ENCODE measurements at regions not wholly inside any gene's neighbourhood (a gene's known extent, or its start where the extent isn't known, plus 50 kb on each side); places are given as distances from the start of the nearest gene placed in this dataset.
"Not testable (repeated sequence)": the region's sequence is repeated elsewhere in the genome, so short reads cannot be mapped to it uniquely, and the experiment has no call there.

DNA sequence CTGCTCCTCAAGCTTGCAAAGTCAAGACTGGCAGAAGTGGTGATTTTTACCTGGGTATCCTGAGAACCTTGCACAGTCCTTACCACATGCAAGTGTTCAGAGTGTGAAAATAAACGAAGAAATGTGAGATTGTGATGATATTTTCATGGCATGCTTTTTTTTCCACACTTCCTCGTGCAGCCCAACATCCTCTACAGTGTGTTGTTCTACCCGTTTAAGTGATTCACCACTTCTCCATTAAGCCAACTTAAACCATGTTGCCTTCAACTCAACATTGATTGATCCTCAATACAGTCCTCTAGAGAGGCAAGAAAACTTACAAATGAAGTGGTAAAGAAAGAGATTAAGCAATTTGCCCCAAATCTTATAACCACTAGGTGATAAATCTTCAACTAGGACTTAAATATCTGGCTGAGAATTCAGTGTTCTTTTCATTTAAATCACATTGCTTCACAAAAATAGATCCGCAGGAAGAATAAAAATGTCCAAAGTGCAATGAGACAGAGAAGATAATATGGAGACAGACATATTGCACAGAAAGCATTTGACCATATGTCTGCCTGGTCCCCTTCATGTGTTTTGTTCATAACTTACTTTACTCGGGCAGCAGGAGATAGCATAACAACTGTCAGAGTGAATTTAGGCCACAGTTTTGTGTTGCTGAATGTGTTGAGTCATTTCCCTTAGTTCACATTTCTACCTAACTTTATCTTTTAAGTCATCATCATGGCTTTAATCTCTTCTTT is 75.8 kb upstream of the PARP8 start:
- not testable (repeated sequence) for DNase-seq

- not testable (repeated sequence) for DNase-seq
Measured at GRCh38 chr5:50591338-50591737, 75.1 kb upstream of the PARP8 start.

DNA sequence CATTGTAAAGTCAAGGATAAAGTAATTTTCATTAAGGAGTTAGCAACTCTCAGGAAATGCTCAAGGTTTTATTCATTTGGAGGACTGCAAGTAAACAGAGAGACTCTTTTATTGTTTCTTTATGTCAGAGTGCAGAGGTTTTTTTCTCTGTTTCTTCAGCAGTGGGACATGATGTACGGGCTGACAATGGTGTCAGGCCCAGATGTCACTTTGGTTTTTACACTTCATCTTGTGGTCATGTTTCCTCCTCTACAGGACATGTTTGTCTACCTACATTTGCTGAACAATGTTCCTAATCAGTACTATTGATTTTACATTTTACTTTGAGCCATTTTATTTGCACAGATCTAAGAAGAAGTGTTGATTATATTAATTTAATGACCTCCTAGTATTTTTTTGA is 72.8 kb upstream of the PARP8 start:
- peak; percentile 80 for DNase-seq

DNA sequence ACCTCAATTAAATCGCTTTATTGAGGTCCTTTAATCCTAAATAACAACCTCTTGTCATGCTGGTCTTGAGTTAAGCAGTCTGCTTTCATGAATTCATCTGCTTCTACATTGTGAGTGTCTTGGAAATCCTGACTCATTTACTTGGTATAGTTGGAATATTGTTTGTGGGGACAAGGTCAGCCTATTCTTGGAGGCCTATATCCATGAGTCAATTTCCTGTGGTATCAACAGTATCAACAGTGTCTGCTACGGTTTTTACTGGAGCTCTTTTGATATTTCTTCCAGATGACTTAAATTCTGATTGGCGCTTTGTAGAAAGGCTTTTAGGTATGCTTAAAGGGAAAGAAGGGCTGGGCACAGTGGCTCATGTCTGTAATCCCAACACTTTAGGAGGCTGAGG is 71.2 kb upstream of the PARP8 start:
- no peak for DNase-seq

- not testable (repeated sequence) for DNase-seq
Measured at GRCh38 chr5:50601576-50601975, 64.9 kb upstream of the PARP8 start.

DNA sequence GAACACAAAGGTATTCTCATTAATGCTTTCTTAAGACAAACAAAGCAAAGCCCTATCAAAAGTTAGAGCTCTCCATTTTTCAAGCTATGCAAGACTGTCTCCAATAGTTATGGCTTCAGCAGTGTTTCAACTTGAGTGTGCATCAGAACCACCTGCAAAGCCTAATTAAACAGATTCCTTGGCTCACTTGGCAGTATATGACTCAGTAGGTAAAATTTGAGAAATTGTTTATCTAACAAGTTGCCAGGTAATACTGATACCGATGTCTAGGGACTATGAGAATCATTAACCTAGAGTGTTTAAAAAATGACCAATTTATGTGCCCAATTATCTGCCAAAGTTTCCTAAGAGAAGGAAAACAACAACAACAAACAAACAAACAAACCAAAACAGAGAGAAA is 60.3 kb upstream of the PARP8 start:
- no peak for DNase-seq

GRCh38 chr5:50607456-50607855 is 59.0 kb upstream of the PARP8 start:
- not testable (repeated sequence) for DNase-seq

- DNase-seq = not testable (repeated sequence)
Measured at GRCh38 chr5:50607953-50608705, 58.3 kb upstream of the PARP8 start.

- not testable (repeated sequence) for DNase-seq
Measured at GRCh38 chr5:50613057-50613456, 53.4 kb upstream of the PARP8 start.

Measured in NCI-H146 (cell line).